ENCODE measurements at regions not wholly inside any gene's neighbourhood (a gene's known extent, or its start where the extent isn't known, plus 50 kb on each side); places are given as distances from the start of the nearest gene placed in this dataset.

DNA sequence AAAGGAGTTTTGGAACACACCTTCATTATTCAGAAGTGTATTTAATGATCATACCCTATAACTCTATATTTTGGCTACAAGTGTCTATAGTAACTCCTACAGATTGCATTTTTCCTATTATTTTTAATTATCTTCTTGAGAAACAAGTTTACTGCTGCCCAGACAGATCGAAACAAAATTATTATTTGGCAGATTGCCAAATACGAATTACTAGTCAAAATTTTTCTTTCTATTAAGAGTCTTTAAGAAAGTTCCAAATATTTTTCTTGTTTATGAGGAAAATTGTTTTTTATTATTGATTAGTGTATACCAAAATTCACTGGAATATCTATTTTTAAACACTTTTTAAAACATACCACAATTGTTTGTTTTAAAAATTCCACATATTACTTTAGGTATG lies 821.9 kb upstream of the SLC35B3 start:
- WGBS (ENCODE audit: insufficient coverage): no CpG with 5 or more reads among the region's 2 CpGs
- no peaks in the 10 kb centered on the region for H3K4me1 Mint-ChIP-seq

DNA sequence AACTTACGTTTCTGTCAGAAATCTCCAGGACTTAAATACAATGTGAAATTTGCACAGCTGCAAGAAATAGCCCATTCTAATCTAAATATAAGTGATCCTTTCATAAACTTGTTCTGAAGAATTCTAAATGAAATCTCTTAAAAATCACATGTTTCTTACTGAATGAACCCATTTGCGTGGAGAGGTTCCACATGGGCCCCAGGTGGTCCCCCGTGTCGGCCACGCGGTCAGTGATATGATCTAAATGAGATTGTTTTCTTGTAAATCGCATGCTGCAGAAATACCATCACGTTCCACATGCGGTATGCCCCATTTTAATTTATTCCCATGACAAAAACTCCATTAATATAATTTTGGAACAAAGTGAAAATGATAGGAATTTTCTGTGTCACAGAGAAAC lies 818.9 kb upstream of the SLC35B3 start:
- intact Hi-C loops (cut with micrococcal nuclease): no loop called here
- Histone ChIP-seq H3K4me1 (ENCODE audit: control insufficient read depth, insufficient read depth, low read length) (no peaks in the 10 kb centered on the region), H3K9me3 (ENCODE audit: control insufficient read depth, insufficient read depth, low read length) (no peaks in the 10 kb centered on the region), H3K4me3 (ENCODE audit: low read length) (no peak overlapping the region), H3K27me3 (ENCODE audit: control insufficient read depth, insufficient read depth, low read length) (no peaks in the 10 kb centered on the region), H3K36me3 (ENCODE audit: control insufficient read depth, insufficient read depth, low read length) (no peaks in the 10 kb centered on the region), H3K27ac (ENCODE audit: low read length) (no peak overlapping the region)
- 92% methylated on average over 5 of the region's 9 CpGs for WGBS (ENCODE audit: insufficient coverage)
- ATAC-seq (no peak), DNase-seq (no peak)
- H3K27ac Mint-ChIP-seq: no peak overlapping the region
- TF ChIP-seq, protein P1, sequence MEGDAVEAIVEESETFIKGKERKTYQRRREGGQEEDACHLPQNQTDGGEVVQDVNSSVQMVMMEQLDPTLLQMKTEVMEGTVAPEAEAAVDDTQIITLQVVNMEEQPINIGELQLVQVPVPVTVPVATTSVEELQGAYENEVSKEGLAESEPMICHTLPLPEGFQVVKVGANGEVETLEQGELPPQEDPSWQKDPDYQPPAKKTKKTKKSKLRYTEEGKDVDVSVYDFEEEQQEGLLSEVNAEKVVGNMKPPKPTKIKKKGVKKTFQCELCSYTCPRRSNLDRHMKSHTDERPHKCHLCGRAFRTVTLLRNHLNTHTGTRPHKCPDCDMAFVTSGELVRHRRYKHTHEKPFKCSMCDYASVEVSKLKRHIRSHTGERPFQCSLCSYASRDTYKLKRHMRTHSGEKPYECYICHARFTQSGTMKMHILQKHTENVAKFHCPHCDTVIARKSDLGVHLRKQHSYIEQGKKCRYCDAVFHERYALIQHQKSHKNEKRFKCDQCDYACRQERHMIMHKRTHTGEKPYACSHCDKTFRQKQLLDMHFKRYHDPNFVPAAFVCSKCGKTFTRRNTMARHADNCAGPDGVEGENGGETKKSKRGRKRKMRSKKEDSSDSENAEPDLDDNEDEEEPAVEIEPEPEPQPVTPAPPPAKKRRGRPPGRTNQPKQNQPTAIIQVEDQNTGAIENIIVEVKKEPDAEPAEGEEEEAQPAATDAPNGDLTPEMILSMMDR (IDR thresholded peaks at IDR 0.05): no peak
- H3K27me3 Mint-ChIP-seq (ENCODE audit: low read depth in 2 of 2): no peaks in the 10 kb centered on the region
- no peak overlapping the region for H3K4me3 Mint-ChIP-seq
- H3K4me1 Mint-ChIP-seq: no peaks in the 10 kb centered on the region
- peaks cover 2 to 5% of the 10 kb centered on the region in 2 donors for H3K9me3 Mint-ChIP-seq
- no peaks in the 10 kb centered on the region for H3K36me3 Mint-ChIP-seq

More for the DNA sequence above, 821.9 kb upstream of the SLC35B3 start:
- H3K9me3 ChIP-seq (ENCODE audit: control insufficient read depth, insufficient read depth, low read length): peaks cover 7% of the 10 kb centered on the region
- Mint-ChIP-seq H3K9me3 (peaks cover 8 to 10% of the 10 kb centered on the region in 2 donors), H3K27me3 (ENCODE audit: low read depth in 2 of 2) (no peaks in the 10 kb centered on the region), H3K36me3 (no peaks in the 10 kb centered on the region), H3K27ac (no peak overlapping the region), H3K4me3 (no peak overlapping the region)
- no peaks in the 10 kb centered on the region for H3K4me1 ChIP-seq (ENCODE audit: control insufficient read depth, insufficient read depth, low read length)
- ATAC-seq (no peak), DNase-seq (no peak)
- no peak overlapping the region for H3K4me3 ChIP-seq (ENCODE audit: low read length)
- H3K36me3 ChIP-seq (ENCODE audit: control insufficient read depth, insufficient read depth, low read length): no peaks in the 10 kb centered on the region
- TF ChIP-seq, protein P1 (IDR thresholded peaks at IDR 0.05): no peak
- H3K27me3 ChIP-seq (ENCODE audit: control insufficient read depth, insufficient read depth, low read length): no peaks in the 10 kb centered on the region
- intact Hi-C loops (cut with micrococcal nuclease): no loop called here
- no peak overlapping the region for H3K27ac ChIP-seq (ENCODE audit: low read length)

DNA sequence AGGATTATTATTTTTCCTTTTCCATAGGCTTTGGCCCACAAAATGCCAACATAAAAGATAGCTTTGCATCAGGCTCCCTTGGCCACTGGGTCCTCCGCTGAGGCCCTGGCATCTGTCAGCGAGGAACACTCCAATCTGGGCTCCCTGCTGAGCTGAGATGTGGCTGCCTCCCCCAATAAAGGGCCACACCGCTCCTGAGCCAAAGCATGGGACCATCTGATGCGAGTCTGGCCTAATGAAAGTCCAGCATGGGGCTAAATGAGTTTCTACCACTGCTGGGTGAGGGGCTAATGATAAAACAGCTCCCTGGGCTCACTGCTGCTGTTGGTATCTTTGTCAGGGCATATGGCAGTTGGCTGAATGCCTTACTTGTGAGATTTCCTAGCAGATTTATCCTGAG lies 817.5 kb upstream of the SLC35B3 start:
- DNase-seq: no peak
- TF ChIP-seq, protein P1 (IDR thresholded peaks at IDR 0.05): no peak
- 68% methylated on average over 4 of the region's 4 CpGs for WGBS (ENCODE audit: insufficient coverage)
- Histone ChIP-seq H3K4me3 (ENCODE audit: low read length) (no peak overlapping the region), H3K4me1 (ENCODE audit: control insufficient read depth, insufficient read depth, low read length) (no peaks in the 10 kb centered on the region), H3K9me3 (ENCODE audit: control insufficient read depth, insufficient read depth, low read length) (no peaks in the 10 kb centered on the region), H3K27ac (ENCODE audit: low read length) (no peak overlapping the region), H3K27me3 (ENCODE audit: control insufficient read depth, insufficient read depth, low read length) (no peaks in the 10 kb centered on the region), H3K36me3 (ENCODE audit: control insufficient read depth, insufficient read depth, low read length) (no peaks in the 10 kb centered on the region)
- H3K27me3 Mint-ChIP-seq (ENCODE audit: low read depth in 2 of 2): no peaks in the 10 kb centered on the region
- ATAC-seq: no peak
- intact Hi-C loops (cut with micrococcal nuclease): no loop called here
- peaks cover 0 to 5% of the 10 kb centered on the region in 2 donors for H3K9me3 Mint-ChIP-seq
- H3K27ac Mint-ChIP-seq: no peak overlapping the region
- no peaks in the 10 kb centered on the region for H3K36me3 Mint-ChIP-seq
- H3K4me1 Mint-ChIP-seq: no peaks in the 10 kb centered on the region
- H3K4me3 Mint-ChIP-seq: no peak overlapping the region

DNA sequence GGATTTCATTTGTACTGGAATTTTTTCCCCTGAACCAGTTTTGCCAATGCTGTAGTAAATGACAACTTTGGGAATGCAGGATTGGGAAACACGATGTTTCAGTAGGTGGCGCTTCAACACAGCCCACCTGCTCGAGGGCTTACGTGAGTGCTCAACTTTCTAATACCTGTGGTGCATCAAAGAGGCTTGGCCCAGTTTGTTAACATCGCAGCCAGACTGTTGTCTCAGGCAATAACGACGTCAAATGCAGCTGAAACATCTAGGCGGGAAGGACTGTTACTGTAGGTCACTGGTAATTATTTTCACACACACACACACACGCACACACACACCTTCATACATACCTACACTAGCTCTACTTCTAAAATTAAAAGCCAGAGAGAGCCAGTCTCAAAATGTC lies 815.5 kb upstream of the SLC35B3 start:
- Histone ChIP-seq H3K4me1 (ENCODE audit: control insufficient read depth, insufficient read depth, low read length) (no peaks in the 10 kb centered on the region), H3K9me3 (ENCODE audit: control insufficient read depth, insufficient read depth, low read length) (no peaks in the 10 kb centered on the region), H3K27ac (ENCODE audit: low read length) (no peak overlapping the region), H3K27me3 (ENCODE audit: control insufficient read depth, insufficient read depth, low read length) (no peaks in the 10 kb centered on the region), H3K4me3 (ENCODE audit: low read length) (no peak overlapping the region), H3K36me3 (ENCODE audit: control insufficient read depth, insufficient read depth, low read length) (no peaks in the 10 kb centered on the region)
- H3K4me3 Mint-ChIP-seq: no peak overlapping the region
- ATAC-seq: no peak
- intact Hi-C loops (cut with micrococcal nuclease): no loop called here
- H3K9me3 Mint-ChIP-seq: peaks cover 0 to 1% of the 10 kb centered on the region in 2 donors
- H3K27ac Mint-ChIP-seq: no peak overlapping the region
- no peaks in the 10 kb centered on the region for H3K36me3 Mint-ChIP-seq
- TF ChIP-seq, protein P1 (IDR thresholded peaks at IDR 0.05): no peak
- WGBS (ENCODE audit: insufficient coverage): 16% methylated on average over 9 of the region's 9 CpGs
- DNase-seq: no peak
- no peaks in the 10 kb centered on the region for H3K4me1 Mint-ChIP-seq
- H3K27me3 Mint-ChIP-seq (ENCODE audit: low read depth in 2 of 2): no peaks in the 10 kb centered on the region

Measured in natural killer cell (primary cell).